ENCODE measurements at regions not wholly inside any gene's neighbourhood (a gene's known extent, or its start where the extent isn't known, plus 50 kb on each side); places are given as distances from the start of the nearest gene placed in this dataset.

DNA sequence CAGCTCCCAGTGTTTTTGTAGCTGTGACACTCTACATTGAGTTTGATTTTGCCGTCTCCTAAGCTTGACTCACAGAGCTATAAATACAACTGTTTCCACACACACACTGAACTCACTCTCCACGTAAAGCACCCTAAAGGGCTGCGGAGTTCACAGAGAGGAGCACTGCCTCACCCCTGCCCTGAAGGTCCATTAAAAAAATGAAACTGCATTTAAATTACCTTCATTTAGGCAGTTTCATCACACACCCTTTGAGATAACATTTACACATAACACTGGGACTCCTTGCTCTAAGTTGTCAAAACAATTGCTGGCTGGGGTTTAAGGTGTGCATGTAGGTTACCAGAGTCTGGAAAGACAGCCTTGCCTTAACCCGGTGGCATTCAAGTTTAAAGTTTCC is 137.1 kb upstream of the MAGI3 start:
- Histone ChIP-seq H3K9me3 (ENCODE audit: low read depth, low read length, poor library complexity, severe bottlenecking) (no peaks in the 10 kb centered on the region), H3K4me1 (ENCODE audit: insufficient read depth, low read length, poor library complexity, severe bottlenecking) (no peaks in the 10 kb centered on the region), H3K4me3 (ENCODE audit: low read depth, low read length, poor library complexity, severe bottlenecking) (no peak overlapping the region), H3K27ac (ENCODE audit: low read depth, low read length, poor library complexity, severe bottlenecking) (no peak overlapping the region), H3K27me3 (replicated peaks; ENCODE audit: insufficient read depth, low read depth, low read length, poor library complexity) (peaks cover 3% of the 10 kb centered on the region), H3K36me3 (ENCODE audit: insufficient read depth, low read length, poor library complexity, severe bottlenecking) (no peaks in the 10 kb centered on the region)
- TF ChIP-seq EZH2 (IDR thresholded peaks at IDR 0.05; ENCODE audit: borderline replicate concordance, low read depth, low read length, poor library complexity, severe bottlenecking): no peak
- TF ChIP-seq, protein P1, sequence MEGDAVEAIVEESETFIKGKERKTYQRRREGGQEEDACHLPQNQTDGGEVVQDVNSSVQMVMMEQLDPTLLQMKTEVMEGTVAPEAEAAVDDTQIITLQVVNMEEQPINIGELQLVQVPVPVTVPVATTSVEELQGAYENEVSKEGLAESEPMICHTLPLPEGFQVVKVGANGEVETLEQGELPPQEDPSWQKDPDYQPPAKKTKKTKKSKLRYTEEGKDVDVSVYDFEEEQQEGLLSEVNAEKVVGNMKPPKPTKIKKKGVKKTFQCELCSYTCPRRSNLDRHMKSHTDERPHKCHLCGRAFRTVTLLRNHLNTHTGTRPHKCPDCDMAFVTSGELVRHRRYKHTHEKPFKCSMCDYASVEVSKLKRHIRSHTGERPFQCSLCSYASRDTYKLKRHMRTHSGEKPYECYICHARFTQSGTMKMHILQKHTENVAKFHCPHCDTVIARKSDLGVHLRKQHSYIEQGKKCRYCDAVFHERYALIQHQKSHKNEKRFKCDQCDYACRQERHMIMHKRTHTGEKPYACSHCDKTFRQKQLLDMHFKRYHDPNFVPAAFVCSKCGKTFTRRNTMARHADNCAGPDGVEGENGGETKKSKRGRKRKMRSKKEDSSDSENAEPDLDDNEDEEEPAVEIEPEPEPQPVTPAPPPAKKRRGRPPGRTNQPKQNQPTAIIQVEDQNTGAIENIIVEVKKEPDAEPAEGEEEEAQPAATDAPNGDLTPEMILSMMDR (conservative IDR thresholded peaks at IDR 0.05; ENCODE audit: low read depth, low read length): no peak
- DNase-seq (ENCODE audit: low spot score): no peak
- POLR2A ChIA-PET (ENCODE audit: low non-redundant PET): interaction anchor here (0.6 kb wide), 1 partner anchor 116 kb away, joined by 3 read pairs; no protein-coding TSS in a partner anchor
- no TSS peak for BruUV-seq (replicated peaks)
- intact Hi-C loops (cut with micrococcal nuclease; ENCODE audit: unreplicated experiment): no loop called here
- CTCF ChIA-PET: no interaction called here

DNA sequence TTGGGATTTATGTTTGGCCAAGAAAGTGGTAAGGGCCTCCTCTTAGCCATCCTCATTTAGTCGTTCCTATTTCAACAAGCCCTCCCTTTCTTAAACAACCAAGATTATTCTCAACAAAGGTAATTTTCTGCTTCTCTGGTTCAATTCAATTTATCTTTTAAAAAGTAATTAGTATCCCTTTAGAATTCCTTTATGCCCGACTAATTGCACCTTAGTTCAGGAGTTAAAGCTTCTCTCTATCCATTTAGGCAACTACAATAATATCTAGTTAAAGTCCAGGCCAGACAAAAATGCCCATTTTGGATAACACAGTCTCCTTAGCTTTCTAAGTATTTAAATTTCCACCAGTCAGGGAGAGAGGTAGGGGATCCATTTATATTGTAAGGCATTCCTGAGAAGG is 136.7 kb upstream of the MAGI3 start:
- Histone ChIP-seq H3K27me3 (replicated peaks; ENCODE audit: insufficient read depth, low read depth, low read length, poor library complexity) (peaks cover 7% of the 10 kb centered on the region), H3K4me1 (ENCODE audit: insufficient read depth, low read length, poor library complexity, severe bottlenecking) (no peaks in the 10 kb centered on the region), H3K9me3 (ENCODE audit: low read depth, low read length, poor library complexity, severe bottlenecking) (no peaks in the 10 kb centered on the region), H3K36me3 (ENCODE audit: insufficient read depth, low read length, poor library complexity, severe bottlenecking) (no peaks in the 10 kb centered on the region), H3K27ac (ENCODE audit: low read depth, low read length, poor library complexity, severe bottlenecking) (no peak overlapping the region), H3K4me3 (ENCODE audit: low read depth, low read length, poor library complexity, severe bottlenecking) (no peak overlapping the region)
- no peak for TF ChIP-seq EZH2 (IDR thresholded peaks at IDR 0.05; ENCODE audit: borderline replicate concordance, low read depth, low read length, poor library complexity, severe bottlenecking)
- TF ChIP-seq, protein P1 (conservative IDR thresholded peaks at IDR 0.05; ENCODE audit: low read depth, low read length): no peak
- CTCF ChIA-PET: no interaction called here
- DNase-seq (ENCODE audit: low spot score): no peak
- intact Hi-C loops (cut with micrococcal nuclease; ENCODE audit: unreplicated experiment): no loop called here
- POLR2A ChIA-PET (ENCODE audit: low non-redundant PET): no interaction called here
- no TSS peak for BruUV-seq (replicated peaks)

DNA sequence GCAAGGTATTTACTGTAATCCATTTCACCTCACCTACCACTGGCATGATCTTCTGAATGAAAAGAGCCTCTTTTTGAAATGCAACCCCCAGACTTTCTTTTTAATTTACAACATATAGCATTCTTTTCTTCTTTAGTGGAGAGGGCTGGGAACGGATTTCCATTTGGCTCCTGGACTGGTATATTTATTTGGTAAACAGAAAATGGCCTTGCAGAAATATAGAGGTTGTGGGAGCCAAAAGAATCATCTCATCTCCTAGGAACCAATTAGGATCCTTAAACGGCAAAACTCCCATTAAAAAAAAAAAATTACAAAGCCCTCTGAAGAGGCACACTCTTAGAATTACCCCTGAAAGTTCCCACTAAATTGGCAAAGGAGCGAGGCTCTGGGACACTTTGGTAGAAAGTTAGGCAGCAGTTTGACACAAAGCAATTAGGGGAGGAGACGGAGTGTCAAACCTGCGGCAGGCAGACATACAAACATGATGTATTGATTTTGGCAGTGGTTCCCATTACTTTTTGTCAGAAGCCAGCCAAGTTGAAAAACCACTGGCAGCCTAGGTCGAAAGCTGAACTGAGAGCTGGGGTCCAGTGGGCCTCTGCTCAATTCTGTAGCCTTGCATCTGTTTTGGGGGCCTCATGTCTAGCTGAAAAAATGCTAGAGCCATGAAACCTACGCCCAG is 135.1 kb upstream of the MAGI3 start:
- H3K27me3 ChIP-seq (replicated peaks; ENCODE audit: insufficient read depth, low read depth, low read length, poor library complexity): peaks cover 21% of the 10 kb centered on the region
- CTCF ChIA-PET: no interaction called here
- no peaks in the 10 kb centered on the region for H3K9me3 ChIP-seq (ENCODE audit: low read depth, low read length, poor library complexity, severe bottlenecking)
- no peak for DNase-seq (ENCODE audit: low spot score)
- BruUV-seq (replicated peaks): no TSS peak
- TF ChIP-seq, protein P1 (conservative IDR thresholded peaks at IDR 0.05; ENCODE audit: low read depth, low read length): no peak
- intact Hi-C loops (cut with micrococcal nuclease; ENCODE audit: unreplicated experiment): no loop called here
- H3K4me3 ChIP-seq (ENCODE audit: low read depth, low read length, poor library complexity, severe bottlenecking): no peak overlapping the region
- no peaks in the 10 kb centered on the region for H3K36me3 ChIP-seq (ENCODE audit: insufficient read depth, low read length, poor library complexity, severe bottlenecking)
- no peaks in the 10 kb centered on the region for H3K4me1 ChIP-seq (ENCODE audit: insufficient read depth, low read length, poor library complexity, severe bottlenecking)
- no peak overlapping the region for H3K27ac ChIP-seq (ENCODE audit: low read depth, low read length, poor library complexity, severe bottlenecking)
- POLR2A ChIA-PET (ENCODE audit: low non-redundant PET): no interaction called here
